ENCODE measurements at regions not wholly inside any gene's neighbourhood (a gene's known extent, or its start where the extent isn't known, plus 50 kb on each side); places are given as distances from the start of the nearest gene placed in this dataset.

GRCh38 chr14:44383636-44384035 is 123.4 kb downstream of the FSCB start:
- Mint-ChIP-seq H3K4me3 (no peak overlapping the region), H3K36me3 (ENCODE audit: low read depth) (no peaks in the 10 kb centered on the region), H3K9me3 (peaks cover 2% of the 10 kb centered on the region), H3K4me1 (no peaks in the 10 kb centered on the region), H3K27me3 (no peaks in the 10 kb centered on the region), H3K27ac (no peak overlapping the region)
- ChIA-PET CTCF (no interaction called here), POLR2A (no interaction called here)
- ATAC-seq (ENCODE audit: low read depth): no peak
- intact Hi-C loops (cut with micrococcal nuclease): no loop called here
- DNase-seq: no peak
- TF ChIP-seq, protein P1, sequence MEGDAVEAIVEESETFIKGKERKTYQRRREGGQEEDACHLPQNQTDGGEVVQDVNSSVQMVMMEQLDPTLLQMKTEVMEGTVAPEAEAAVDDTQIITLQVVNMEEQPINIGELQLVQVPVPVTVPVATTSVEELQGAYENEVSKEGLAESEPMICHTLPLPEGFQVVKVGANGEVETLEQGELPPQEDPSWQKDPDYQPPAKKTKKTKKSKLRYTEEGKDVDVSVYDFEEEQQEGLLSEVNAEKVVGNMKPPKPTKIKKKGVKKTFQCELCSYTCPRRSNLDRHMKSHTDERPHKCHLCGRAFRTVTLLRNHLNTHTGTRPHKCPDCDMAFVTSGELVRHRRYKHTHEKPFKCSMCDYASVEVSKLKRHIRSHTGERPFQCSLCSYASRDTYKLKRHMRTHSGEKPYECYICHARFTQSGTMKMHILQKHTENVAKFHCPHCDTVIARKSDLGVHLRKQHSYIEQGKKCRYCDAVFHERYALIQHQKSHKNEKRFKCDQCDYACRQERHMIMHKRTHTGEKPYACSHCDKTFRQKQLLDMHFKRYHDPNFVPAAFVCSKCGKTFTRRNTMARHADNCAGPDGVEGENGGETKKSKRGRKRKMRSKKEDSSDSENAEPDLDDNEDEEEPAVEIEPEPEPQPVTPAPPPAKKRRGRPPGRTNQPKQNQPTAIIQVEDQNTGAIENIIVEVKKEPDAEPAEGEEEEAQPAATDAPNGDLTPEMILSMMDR (IDR thresholded peaks at IDR 0.05): no peak

GRCh38 chr14:44379292-44379977 is 127.6 kb downstream of the FSCB start:
- intact Hi-C loops (cut with micrococcal nuclease): no loop called here

GRCh38 chr14:44374906-44375305 is 132.2 kb downstream of the FSCB start:
- TF ChIP-seq, protein P1 (IDR thresholded peaks at IDR 0.05): no peak

More at GRCh38 chr14:44379292-44379977, 127.6 kb downstream of the FSCB start:
- H3K4me1 Mint-ChIP-seq: no peaks in the 10 kb centered on the region
- peaks cover 20% of the 10 kb centered on the region for H3K9me3 Mint-ChIP-seq
- TF ChIP-seq, protein P1 (IDR thresholded peaks at IDR 0.05): no peak
- H3K4me3 Mint-ChIP-seq: no peak overlapping the region
- DNase-seq: no peak
- POLR2A ChIA-PET: no interaction called here
- no peak for ATAC-seq (ENCODE audit: low read depth)
- H3K27me3 Mint-ChIP-seq: no peaks in the 10 kb centered on the region
- CTCF ChIA-PET: no interaction called here
- H3K27ac Mint-ChIP-seq: no peak overlapping the region
- no peaks in the 10 kb centered on the region for H3K36me3 Mint-ChIP-seq (ENCODE audit: low read depth)

DNA sequence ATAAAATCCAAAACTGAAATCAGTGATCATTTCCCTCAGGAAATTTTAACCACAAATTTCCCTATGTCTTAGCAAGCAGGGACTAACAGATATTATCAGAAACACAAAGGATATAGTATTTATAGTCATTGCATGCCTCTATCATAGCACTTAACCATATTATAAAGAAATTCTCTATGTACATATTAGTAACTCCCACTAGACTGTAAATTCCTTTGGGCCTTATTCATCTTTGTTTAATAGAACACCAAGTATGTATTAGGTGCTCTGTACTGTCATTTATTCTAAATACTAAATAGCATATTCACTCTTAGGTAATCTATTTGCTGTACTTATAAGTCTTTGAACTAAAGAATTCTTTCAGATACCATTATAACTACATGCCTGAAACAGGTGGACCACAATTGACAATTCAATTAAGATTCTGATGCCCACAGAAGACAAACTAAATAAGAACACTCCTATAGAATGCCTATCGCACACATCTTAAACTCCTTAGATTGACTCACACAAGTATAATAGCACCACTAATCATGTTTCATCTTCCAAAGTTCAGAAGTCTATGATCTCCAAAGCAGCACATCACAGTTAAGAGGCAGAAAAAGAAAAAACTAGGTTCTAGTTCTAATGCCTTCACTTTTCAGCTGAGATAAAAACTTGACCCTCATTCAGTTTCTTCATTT is 134.1 kb downstream of the FSCB start:
- no peaks in the 10 kb centered on the region for H3K27me3 Mint-ChIP-seq
- no peak overlapping the region for H3K4me3 Mint-ChIP-seq
- ChIA-PET CTCF (no interaction called here), POLR2A (no interaction called here)
- ATAC-seq (ENCODE audit: low read depth) (no peak), DNase-seq (no peak)
- no peaks in the 10 kb centered on the region for H3K36me3 Mint-ChIP-seq (ENCODE audit: low read depth)
- peaks cover 20% of the 10 kb centered on the region for H3K9me3 Mint-ChIP-seq
- no peak overlapping the region for H3K27ac Mint-ChIP-seq
- H3K4me1 Mint-ChIP-seq: no peaks in the 10 kb centered on the region
- intact Hi-C loops (cut with micrococcal nuclease): no loop called here
- TF ChIP-seq, protein P1 (IDR thresholded peaks at IDR 0.05): no peak

More at GRCh38 chr14:44374906-44375305, 132.2 kb downstream of the FSCB start:
- Mint-ChIP-seq H3K4me3 (no peak overlapping the region), H3K36me3 (ENCODE audit: low read depth) (no peaks in the 10 kb centered on the region), H3K27me3 (no peaks in the 10 kb centered on the region), H3K4me1 (no peaks in the 10 kb centered on the region), H3K9me3 (peaks cover 22% of the 10 kb centered on the region), H3K27ac (no peak overlapping the region)
- intact Hi-C loops (cut with micrococcal nuclease): no loop called here
- DNase-seq (no peak), ATAC-seq (ENCODE audit: low read depth) (no peak)
- CTCF ChIA-PET: no interaction called here
- POLR2A ChIA-PET: no interaction called here

GRCh38 chr14:44372231-44372630 is 134.9 kb downstream of the FSCB start:
- DNase-seq (no peak), ATAC-seq (ENCODE audit: low read depth) (no peak)
- Mint-ChIP-seq H3K4me1 (no peaks in the 10 kb centered on the region), H3K9me3 (peaks cover 15% of the 10 kb centered on the region), H3K27me3 (no peaks in the 10 kb centered on the region), H3K36me3 (ENCODE audit: low read depth) (no peaks in the 10 kb centered on the region), H3K27ac (no peak overlapping the region), H3K4me3 (no peak overlapping the region)
- intact Hi-C loops (cut with micrococcal nuclease): no loop called here
- ChIA-PET POLR2A (no interaction called here), CTCF (no interaction called here)
- TF ChIP-seq, protein P1 (IDR thresholded peaks at IDR 0.05): no peak
